K562 (cell line): ENCODE measurements at regions not wholly inside any gene's neighbourhood (a gene's known extent, or its start where the extent isn't known, plus 50 kb on each side); places are given as distances from the start of the nearest gene placed in this dataset.

Source experiments
- DPF2 ChIP-seq: fragments of 450-650 bp; IDR thresholded peaks from 2 replicates; pipeline ENCODE4 v1.6.1; 2016
- JUNB ChIP-seq: fragments of 450-650 bp; formaldehyde crosslinking; conservative IDR thresholded peaks from 2 replicates; pipeline ENCODE4 v1.4.0; 2020; ENCODE audit warnings: mild to moderate bottlenecking
- NFYB ChIP-seq: IDR thresholded peaks from 2 replicates; pipeline ENCODE4 v1.6.1; 2011; ENCODE audit warnings: mild to moderate bottlenecking, moderate library complexity; ENCODE audit not compliant: insufficient read length; ENCODE audit errors: extremely low read depth
- RAD21 ChIP-seq, 2 experiments: fragments of 250-450 bp in 1 of 2; fragments of 450-650 bp in 1 of 2; sonication (Bioruptor Pico) in 1 of 2; formaldehyde crosslinking in 1 of 2; IDR thresholded peaks in 1 of 2; conservative IDR thresholded peaks in 1 of 2; 2 replicates each; pipeline versions ENCODE4 v1.4.0 to v1.8.0; 2020 to 2022; ENCODE audit warnings: mild to moderate bottlenecking in 2 of 2, moderate library complexity in 1 of 2
- ZNF212 ChIP-seq: fragments of 450-650 bp; formaldehyde crosslinking; IDR thresholded peaks from 2 replicates; pipeline ENCODE4 v1.4.0; 2020; ENCODE audit warnings: mild to moderate bottlenecking
- ZZZ3 ChIP-seq: fragments of 450-650 bp; IDR thresholded peaks from 2 replicates; pipeline ENCODE4 v1.6.1; 2016; ENCODE audit warnings: antibody characterized with exemption, mild to moderate bottlenecking, moderate library complexity
- TF ChIP-seq, protein P1 (sequence below): sonication (generic); formaldehyde crosslinking; IDR thresholded peaks from 2 replicates; pipeline ENCODE4 v1.8.1; 2023; ENCODE audit warnings: mild to moderate bottlenecking, missing genetic modification reagents
- TF ChIP-seq, protein P2 (sequence below), 3 experiments: IDR thresholded peaks in 2 of 3; conservative IDR thresholded peaks in 1 of 3; 2 replicates each; pipeline ENCODE4 v1.5.1; 2011 to 2012; ENCODE audit warnings: low read length in 3 of 3, mild to moderate bottlenecking in 3 of 3, control low read depth in 2 of 3, improper control_type of control experiment in 1 of 3, inconsistent platforms in 1 of 3, low read depth in 1 of 3, mixed read lengths in 1 of 3, moderate library complexity in 1 of 3; ENCODE audit not compliant: insufficient read depth in 2 of 3

DNA sequence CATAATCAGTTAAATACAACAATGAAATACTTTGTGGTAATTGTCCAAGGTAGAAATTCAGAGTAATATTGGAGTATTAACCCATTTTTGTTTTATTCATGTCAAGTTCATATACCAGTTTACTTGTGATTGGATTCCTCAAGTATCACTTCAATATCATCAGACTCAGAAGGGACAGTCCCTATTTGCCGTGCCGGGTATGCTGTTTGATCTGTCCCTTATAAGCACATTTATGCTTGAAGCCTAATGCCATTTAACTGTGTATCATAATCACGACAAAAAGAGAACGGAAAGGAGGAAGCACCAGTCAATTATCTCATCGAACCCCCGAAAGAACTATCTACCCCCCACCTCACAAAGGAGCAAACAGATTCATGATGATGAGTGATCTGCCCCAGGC is 171.0 kb upstream of the TBL1X start:
- TF ChIP-seq ZZZ3 (no peak), NFYB (no peak), ZNF212 (CRISPR knock-in tag) (no peak), DPF2 (no peak), JUNB (no peak), RAD21 (CRISPR knock-in tag; conservative IDR thresholded peaks at IDR 0.05 in 1 of 2, IDR thresholded peaks at IDR 0.05 in 1 of 2) (no peak)
- TF ChIP-seq, protein P1, sequence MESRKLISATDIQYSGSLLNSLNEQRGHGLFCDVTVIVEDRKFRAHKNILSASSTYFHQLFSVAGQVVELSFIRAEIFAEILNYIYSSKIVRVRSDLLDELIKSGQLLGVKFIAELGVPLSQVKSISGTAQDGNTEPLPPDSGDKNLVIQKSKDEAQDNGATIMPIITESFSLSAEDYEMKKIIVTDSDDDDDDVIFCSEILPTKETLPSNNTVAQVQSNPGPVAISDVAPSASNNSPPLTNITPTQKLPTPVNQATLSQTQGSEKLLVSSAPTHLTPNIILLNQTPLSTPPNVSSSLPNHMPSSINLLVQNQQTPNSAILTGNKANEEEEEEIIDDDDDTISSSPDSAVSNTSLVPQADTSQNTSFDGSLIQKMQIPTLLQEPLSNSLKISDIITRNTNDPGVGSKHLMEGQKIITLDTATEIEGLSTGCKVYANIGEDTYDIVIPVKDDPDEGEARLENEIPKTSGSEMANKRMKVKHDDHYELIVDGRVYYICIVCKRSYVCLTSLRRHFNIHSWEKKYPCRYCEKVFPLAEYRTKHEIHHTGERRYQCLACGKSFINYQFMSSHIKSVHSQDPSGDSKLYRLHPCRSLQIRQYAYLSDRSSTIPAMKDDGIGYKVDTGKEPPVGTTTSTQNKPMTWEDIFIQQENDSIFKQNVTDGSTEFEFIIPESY (CRISPR knock-in tag) = no peak
- TF ChIP-seq, protein P2, sequence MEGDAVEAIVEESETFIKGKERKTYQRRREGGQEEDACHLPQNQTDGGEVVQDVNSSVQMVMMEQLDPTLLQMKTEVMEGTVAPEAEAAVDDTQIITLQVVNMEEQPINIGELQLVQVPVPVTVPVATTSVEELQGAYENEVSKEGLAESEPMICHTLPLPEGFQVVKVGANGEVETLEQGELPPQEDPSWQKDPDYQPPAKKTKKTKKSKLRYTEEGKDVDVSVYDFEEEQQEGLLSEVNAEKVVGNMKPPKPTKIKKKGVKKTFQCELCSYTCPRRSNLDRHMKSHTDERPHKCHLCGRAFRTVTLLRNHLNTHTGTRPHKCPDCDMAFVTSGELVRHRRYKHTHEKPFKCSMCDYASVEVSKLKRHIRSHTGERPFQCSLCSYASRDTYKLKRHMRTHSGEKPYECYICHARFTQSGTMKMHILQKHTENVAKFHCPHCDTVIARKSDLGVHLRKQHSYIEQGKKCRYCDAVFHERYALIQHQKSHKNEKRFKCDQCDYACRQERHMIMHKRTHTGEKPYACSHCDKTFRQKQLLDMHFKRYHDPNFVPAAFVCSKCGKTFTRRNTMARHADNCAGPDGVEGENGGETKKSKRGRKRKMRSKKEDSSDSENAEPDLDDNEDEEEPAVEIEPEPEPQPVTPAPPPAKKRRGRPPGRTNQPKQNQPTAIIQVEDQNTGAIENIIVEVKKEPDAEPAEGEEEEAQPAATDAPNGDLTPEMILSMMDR (IDR thresholded peaks at IDR 0.05 in 2 of 3, conservative IDR thresholded peaks at IDR 0.05 in 1 of 3; ENCODE audit: insufficient read depth in 2 of 3, low read depth in 1 of 3, low read length in 3 of 3) = no peak
